ENCODE measurements at regions not wholly inside any gene's neighbourhood (a gene's known extent, or its start where the extent isn't known, plus 50 kb on each side); places are given as distances from the start of the nearest gene placed in this dataset.
"Not testable (repeated sequence)": the region's sequence is repeated elsewhere in the genome, so short reads cannot be mapped to it uniquely, and the experiment has no call there.

- no peak for DNase-seq (ENCODE audit: low spot score)
Observed at GRCh38 chr11:114938799-114939198, 260.5 kb downstream of the NXPE2 start.

DNA sequence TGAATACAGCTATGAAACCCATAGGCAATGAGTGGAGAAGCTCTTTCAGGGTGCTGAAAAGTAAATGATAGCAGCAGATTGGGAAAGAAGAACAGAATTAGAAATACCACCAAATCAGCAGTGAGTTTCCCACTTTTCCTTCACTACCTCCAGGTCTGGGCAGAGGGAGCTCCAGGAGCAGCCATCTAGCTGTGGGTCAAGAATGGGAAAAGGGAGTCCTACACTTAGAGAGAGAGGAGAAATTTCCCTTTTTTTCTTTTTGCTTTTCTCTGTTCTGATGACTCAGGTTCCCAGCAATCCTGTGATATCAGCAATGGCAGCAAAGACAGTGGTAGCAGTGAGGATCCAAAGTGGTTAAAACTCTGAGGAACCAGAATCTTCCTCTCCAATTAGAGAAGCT lies 263.9 kb downstream of the NXPE2 start:
- DNase-seq (ENCODE audit: low spot score) = no peak

DNA sequence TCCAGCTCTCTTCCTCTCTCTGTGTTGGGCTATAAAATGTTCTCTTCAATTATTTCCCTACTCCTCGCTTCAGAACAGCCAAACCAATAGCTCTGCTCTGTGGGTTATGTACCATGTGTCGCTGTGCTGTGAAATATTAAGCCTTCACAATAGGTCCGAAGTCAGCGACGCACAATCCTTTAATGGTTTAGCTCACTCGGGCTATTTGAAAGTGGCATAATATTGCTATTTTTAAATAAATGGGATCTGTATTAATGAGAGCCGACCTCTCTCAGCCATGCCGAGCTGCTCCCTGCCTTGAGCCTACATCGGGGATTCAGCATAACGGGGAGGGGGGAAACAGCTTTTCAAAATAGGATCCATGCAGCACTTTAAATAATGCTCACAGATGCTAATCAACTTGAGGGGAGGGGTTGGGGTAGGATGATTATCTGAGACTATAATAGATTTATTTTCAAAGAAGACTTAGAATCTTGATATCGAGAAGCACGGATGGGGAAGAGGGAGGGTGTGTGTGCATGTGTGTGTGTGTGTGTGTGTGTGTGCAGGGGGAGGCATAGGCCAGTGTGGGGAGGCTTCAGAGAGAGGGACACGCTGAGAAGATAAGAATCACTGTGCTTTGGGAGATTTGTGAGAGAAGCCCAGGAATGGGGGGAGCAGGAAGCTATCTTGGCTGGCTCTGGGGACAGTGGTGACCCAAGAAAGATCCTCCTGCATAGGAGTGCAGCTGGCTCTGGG lies 271.5 kb downstream of the NXPE2 start:
- DNase-seq (ENCODE audit: low spot score) = no peak

GRCh38 chr11:114953039-114953438 lies 274.7 kb downstream of the NXPE2 start:
- DNase-seq (ENCODE audit: low spot score) = no peak

- no peak for DNase-seq (ENCODE audit: low spot score)
Observed at GRCh38 chr11:114955923-114956322, 277.6 kb downstream of the NXPE2 start.

DNA sequence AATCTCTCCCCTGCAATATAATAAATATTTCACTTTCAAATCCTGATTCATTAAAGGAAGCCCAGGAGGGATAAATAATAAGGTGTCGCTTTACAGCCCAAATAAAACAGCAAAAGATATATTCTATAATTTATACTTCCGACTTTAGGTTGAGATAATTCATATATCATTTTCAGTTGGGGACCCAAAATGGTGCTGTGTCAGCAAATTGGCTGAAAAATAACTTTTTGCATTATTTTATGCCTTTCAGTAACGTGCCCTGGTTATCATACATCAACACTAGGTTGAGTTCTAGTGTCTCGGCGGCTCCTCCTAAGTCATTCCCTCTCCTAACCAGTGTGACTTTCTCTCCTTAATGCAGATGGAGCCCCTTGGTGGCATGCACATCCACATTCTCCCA lies 278.2 kb downstream of the NXPE2 start:
- no peak for DNase-seq (ENCODE audit: low spot score)

DNA sequence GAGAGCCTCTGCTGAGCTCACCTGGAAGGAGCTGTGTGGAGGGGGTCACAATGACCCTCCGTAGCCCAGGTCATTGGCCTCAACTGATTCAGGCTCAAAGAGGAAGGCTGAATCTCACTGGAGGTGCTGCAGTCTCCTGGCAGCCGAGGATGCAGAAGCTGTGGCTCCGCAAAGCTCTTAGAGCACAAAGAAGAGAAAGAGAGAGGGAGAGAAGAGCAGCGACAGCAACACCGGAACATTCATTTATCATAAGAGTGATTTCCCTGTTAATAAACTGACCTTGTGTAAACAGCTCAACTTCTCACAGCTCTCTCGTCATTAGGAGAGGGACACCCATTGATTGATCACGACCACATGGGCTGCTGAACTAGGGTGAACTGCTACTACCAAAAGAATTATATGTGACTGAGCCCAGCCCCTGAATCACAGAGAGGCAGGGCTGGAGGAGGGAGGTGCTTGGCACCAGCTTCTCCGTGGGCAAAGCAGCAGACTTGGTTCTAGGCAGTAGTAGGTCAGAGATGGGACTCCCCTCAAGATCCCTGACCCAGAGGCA lies 281.7 kb downstream of the NXPE2 start:
- no peak for DNase-seq (ENCODE audit: low spot score)

DNA sequence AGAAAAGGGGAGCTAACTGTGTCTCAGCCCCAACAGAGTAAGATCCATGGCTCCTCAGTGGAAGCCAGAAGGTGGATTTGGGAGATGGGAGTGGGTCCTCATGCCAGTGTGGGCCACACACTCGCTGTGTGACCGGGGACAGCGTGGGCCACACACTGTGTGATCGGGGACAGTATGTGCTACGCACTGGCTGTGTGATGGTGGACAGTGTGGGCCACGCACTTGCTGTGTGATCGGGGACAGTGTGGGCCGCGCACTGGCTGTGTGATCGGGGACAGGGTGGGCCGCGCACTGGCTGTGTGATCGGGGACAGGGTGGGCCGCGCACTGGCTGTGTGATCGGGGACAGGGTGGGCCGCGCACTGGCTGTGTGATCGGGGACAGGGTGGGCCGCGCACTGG lies 282.5 kb downstream of the NXPE2 start:
- not testable (repeated sequence) for DNase-seq (ENCODE audit: low spot score)

DNA sequence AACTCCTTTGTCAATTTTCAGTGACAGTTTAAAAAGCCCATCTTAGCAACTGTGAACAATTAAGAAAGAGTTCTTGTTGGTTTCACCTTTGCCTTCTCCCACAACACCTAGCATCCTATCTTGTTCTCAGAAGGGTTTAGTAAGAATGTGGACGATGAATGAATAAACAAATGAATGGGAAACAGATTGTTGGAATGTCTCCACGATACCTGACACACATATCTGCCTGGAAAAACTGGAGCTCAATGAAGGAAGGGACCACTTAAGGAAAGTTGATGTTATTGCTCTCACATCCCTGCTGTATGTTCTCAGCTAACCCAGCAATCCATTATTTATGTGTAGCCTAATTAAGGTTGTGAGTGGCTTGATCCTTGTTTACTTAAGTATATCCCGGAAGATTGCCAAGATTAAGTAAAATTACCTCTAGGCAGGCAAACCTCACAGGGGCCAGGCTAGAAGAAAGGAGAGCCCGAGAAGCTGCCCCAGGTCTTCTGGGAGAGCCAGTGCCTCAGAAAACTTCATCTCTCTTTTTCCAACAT lies 286.4 kb downstream of the NXPE2 start:
- no peak for DNase-seq (ENCODE audit: low spot score)

DNA sequence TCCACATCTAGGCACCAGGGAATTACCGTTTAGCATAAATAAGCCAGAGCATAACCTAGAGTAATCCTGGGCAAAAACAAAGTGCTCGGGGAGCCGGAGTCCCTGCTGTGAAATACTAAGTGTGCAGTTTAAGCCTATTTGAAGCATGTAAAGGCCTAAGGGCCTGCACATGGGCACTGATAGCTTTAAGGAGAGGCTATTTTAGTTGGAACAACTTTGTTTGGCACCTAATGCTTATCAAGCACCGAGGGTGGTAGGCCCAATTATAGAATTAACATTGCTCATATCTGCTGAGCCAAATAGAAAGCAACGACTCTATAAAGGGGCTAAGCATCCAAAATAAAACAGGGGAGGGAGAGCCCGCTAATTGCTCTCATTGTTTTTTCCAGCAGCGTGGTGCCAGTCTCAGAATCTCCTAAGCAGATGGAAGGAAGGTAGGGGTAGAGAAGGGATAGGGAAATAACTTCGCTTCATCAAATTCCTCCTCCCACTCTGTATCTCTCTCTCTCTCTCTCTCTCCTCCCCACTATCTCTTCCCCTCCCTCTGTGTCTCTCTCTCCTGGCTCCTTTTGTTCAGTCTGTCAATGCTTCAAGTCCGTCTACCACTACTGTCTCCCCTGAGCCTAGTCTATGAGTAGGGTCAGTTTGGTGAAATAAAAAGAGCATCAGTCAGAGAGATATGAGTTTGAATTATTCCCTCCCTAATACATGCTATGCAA lies 292.8 kb downstream of the NXPE2 start:
- no peak for DNase-seq (ENCODE audit: low spot score)

GRCh38 chr11:114972105-114972504 lies 293.8 kb downstream of the NXPE2 start:
- no peak for DNase-seq (ENCODE audit: low spot score)

DNA sequence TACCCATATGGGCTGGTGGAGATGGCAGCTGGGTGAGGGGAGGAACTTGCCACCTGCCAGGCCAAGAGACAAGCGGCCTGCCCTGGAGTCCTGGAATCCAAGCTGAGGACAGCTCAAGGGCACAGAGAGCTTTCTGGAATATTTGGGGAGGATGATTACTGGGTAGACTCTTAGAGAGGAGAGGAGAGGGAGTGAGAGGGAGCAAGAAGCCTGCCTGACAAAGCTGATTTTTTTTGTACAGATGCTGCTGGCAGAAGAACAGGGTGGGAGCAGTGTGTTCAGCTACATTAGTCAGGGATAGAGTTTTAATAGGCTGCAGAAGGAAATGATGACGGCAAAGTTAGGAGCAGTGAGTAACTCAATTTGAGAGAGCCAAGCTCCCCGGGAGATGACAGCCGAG lies 299.3 kb downstream of the NXPE2 start:
- DNase-seq (ENCODE audit: low spot score) = no peak

DNA sequence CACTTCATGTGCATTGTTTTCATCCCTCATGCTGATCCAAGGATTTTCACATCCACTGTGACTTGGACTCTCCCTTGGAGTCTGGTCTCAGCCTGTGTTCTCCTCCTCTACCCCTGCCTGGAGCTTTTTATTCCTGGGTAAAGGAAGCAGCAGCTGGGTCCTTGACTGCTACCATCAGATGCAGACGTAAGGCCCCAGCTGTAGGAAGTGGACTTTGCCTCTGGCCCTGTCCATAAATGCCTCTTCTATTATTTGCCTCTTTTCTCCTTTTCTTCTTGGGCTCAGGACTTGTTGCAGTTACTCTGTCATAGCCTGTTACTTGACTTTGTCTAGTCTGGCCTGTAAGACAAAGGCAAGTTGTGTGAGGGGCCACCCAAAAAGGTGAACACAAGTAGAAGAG lies 303.8 kb downstream of the NXPE2 start:
- DNase-seq (ENCODE audit: low spot score) = no peak

GRCh38 chr11:114984611-114985163 lies 306.4 kb downstream of the NXPE2 start:
- no peak for DNase-seq (ENCODE audit: low spot score)

DNA sequence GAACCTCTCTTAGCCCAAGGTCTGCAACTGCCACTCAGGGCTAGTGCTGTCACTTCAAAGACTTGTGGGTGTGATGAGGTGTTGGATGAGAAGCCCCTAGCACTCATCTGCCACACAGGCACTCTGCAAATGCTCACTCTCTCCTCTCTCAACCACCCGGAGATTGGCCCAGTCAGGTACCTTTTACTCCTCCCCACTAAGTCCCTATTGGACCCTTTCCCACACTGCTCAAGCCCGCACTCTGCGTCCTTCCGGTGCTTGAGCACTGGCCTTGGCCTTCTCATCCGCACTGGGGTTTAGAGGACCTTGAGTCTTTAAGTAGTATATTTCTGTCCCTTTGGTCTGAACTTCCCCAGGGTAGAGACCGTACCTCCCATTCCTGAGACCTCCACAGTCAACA lies 308.0 kb downstream of the NXPE2 start:
- no peak for DNase-seq (ENCODE audit: low spot score)

GRCh38 chr11:114987186-114987760 lies 308.9 kb downstream of the NXPE2 start:
- no peak for DNase-seq (ENCODE audit: low spot score)

- DNase-seq (ENCODE audit: low spot score) = no peak
Observed at GRCh38 chr11:114988644-114989043, 310.3 kb downstream of the NXPE2 start.

GRCh38 chr11:114989536-114989935 lies 311.2 kb downstream of the NXPE2 start:
- DNase-seq (ENCODE audit: low spot score) = no peak

DNA sequence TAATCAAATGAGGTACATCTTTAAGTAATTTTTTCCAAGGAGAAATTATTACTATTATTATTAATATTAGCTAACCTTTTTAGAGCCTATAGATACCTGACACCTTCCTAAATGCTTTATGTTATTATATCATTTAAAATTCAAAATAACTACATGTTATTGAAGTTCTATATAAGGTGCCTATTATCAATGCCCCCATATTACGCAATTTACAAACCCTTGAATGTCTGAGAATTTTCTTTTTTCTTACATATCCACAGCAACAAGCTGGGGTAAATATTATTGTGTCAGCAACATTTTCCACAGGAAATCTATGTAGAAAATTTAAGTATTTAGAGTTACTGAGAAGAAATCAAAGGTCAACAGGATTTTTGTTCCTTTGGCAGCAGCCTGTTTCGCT lies 327.3 kb downstream of the NXPE2 start:
- no peak for DNase-seq (ENCODE audit: low spot score)

GRCh38 chr11:115007851-115008250 lies 329.5 kb downstream of the NXPE2 start:
- DNase-seq (ENCODE audit: low spot score) = no peak

GRCh38 chr11:115008799-115009198 lies 330.5 kb downstream of the NXPE2 start:
- DNase-seq (ENCODE audit: low spot score) = no peak

DNA sequence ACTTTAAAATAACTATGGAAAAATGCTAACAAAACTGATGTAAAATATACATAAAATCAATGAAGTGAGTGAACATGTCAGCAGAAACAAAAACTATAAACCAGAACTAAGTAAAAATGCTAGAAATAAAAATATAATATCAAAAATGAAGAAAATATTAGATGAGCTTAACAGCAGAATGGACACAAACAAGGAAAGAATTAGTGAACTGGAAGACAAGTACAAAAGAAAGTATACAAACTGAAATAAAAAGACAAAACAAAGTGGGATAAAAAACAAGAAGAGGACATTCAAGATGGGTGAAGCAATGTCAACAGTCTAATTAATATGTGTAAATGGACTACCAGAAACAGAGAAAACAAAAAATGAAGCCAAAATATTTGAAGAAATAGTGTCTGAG lies 339.2 kb downstream of the NXPE2 start:
- DNase-seq (ENCODE audit: low spot score) = no peak

GRCh38 chr11:115030166-115030565 lies 351.8 kb downstream of the NXPE2 start:
- DNase-seq (ENCODE audit: low spot score) = no peak

All from hematopoietic multipotent progenitor cell treated with erythropoietin and hydrocortisone succinate and interleukin-3 and kit ligand, for 15 days (in vitro differentiated cells).